CD4-positive, alpha-beta memory T cell (primary cell): ENCODE measurements at regions not wholly inside any gene's neighbourhood (a gene's known extent, or its start where the extent isn't known, plus 50 kb on each side); places are given as distances from the start of the nearest gene placed in this dataset.

Experiments
- CTCF ChIA-PET: fragments of 350-600 bp; sonication (Branson Sonifier 250); formaldehyde crosslinking; loops from one replicate; lab custom pipeline; 2021; ENCODE audit warnings: inconsistent platforms; ENCODE audit not compliant: partially characterized antibody; lab: Charles Lee
- POLR2A ChIA-PET: fragments of 350-600 bp; sonication (Branson Sonifier 250); formaldehyde crosslinking; loops from one replicate; lab custom pipeline; 2021; ENCODE audit not compliant: partially characterized antibody; lab: Charles Lee
- DNase-seq, 5 donors: peaks; one replicate each; pipeline versions ENCODE4 v3.0.0 to v3.0.0-alpha.2; 2020 to 2022; ENCODE audit warnings: mixed read lengths in 1 of 5
- H3K27ac ChIP-seq: one replicate; pipeline ENCODE4 v1.7.0; 2013; ENCODE audit warnings: low read depth, low read length
- H3K27me3 ChIP-seq: 2 replicates; pipeline ENCODE4 v1.7.0; 2013; ENCODE audit warnings: mild to moderate bottlenecking, low read length, moderate library complexity; ENCODE audit not compliant: insufficient read depth
- H3K36me3 ChIP-seq: 2 replicates; pipeline ENCODE4 v1.7.0; 2013; ENCODE audit warnings: mild to moderate bottlenecking, low read length, moderate library complexity; ENCODE audit not compliant: insufficient read depth
- H3K4me1 ChIP-seq: 2 replicates; pipeline ENCODE4 v1.7.0; 2013; ENCODE audit warnings: mild to moderate bottlenecking, low read length, moderate library complexity; ENCODE audit not compliant: insufficient read depth
- H3K4me3 ChIP-seq, 2 donors: one replicate each; pipeline ENCODE4 v1.7.0; 2013; ENCODE audit warnings: low read length in 2 of 2, mild to moderate bottlenecking in 1 of 2
- H3K9me3 ChIP-seq, 2 donors: one replicate each; pipeline ENCODE4 v1.7.0; 2013; ENCODE audit warnings: low read length in 2 of 2, control low read depth in 1 of 2; ENCODE audit not compliant: control insufficient read depth in 1 of 2
- H3K27ac Mint-ChIP-seq, 7 donors: one replicate each; pipeline ENCODE4 v1.8.0; 2020 to 2021; ENCODE audit warnings: mixed read lengths in 7 of 7, mild to moderate bottlenecking in 6 of 7, inconsistent platforms in 3 of 7, moderate library complexity in 3 of 7
- H3K27me3 Mint-ChIP-seq, 2 donors: one replicate each; pipeline ENCODE4 v1.8.0; 2020 to 2021; ENCODE audit warnings: mixed read lengths in 2 of 2
- H3K36me3 Mint-ChIP-seq, 2 donors: one replicate each; pipeline ENCODE4 v1.8.0; 2020 to 2021; ENCODE audit warnings: mixed read lengths in 2 of 2, inconsistent platforms in 1 of 2, mild to moderate bottlenecking in 1 of 2
- H3K4me1 Mint-ChIP-seq, 4 donors: one replicate each; pipeline ENCODE4 v1.8.0; 2020 to 2021; ENCODE audit warnings: mixed read lengths in 4 of 4, mild to moderate bottlenecking in 1 of 4
- H3K4me3 Mint-ChIP-seq, 8 donors: one replicate each; pipeline ENCODE4 v1.8.0; 2020 to 2021; ENCODE audit warnings: mixed read lengths in 8 of 8, mild to moderate bottlenecking in 7 of 8, moderate library complexity in 6 of 8, inconsistent platforms in 3 of 8
- H3K9me3 Mint-ChIP-seq, 8 donors: one replicate each; pipeline ENCODE4 v1.8.0; 2020 to 2021; ENCODE audit warnings: mixed read lengths in 8 of 8, mild to moderate bottlenecking in 5 of 8, inconsistent platforms in 3 of 8, moderate library complexity in 1 of 8
- intact Hi-C: fragments of 100-400 bp; cut with micrococcal nuclease; formaldehyde crosslinking; loops from one replicate; pipeline ENCODE4 v1.15.1; 2023

DNA sequence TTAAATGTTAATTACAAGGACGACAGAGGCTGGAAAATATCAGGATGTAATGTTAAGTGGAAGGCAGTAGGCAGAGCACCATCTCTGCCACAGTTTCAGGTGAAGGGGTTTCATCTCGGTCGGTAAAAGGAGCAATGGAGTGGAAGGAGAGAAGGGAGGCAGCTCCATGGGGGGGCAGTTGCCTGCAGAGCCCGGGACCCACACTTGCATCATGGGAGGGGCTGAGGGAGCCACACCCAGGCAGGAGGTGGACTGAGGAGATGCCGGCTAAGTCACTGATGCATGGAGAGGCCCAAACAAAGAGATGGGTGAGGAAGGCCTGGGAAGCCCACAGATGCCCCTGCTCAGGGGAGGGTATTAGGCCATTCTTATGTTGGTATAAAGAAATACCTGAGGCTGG lies 1470.9 kb downstream of the BRD1 start:
- Mint-ChIP-seq H3K4me1 (no peaks in the 10 kb centered on the region), H3K27me3 (peaks cover 2 to 11% of the 10 kb centered on the region in 2 donors), H3K4me3 (no peak overlapping the region), H3K36me3 (no peaks in the 10 kb centered on the region), H3K27ac (no peak overlapping the region), H3K9me3 (peaks cover 0 to 3% (median 0%) of the 10 kb centered on the region in 8 donors)
- CTCF ChIA-PET, result no interaction called here
- Histone ChIP-seq H3K27ac (no peak overlapping the region), H3K9me3 (no peaks in the 10 kb centered on the region), H3K36me3 (no peaks in the 10 kb centered on the region), H3K4me1 (no peaks in the 10 kb centered on the region), H3K4me3 (no peak overlapping the region), H3K27me3 (no peaks in the 10 kb centered on the region)
- intact Hi-C loops, result no loop called here
- POLR2A ChIA-PET, result no interaction called here
- DNase-seq, result no peak

DNA sequence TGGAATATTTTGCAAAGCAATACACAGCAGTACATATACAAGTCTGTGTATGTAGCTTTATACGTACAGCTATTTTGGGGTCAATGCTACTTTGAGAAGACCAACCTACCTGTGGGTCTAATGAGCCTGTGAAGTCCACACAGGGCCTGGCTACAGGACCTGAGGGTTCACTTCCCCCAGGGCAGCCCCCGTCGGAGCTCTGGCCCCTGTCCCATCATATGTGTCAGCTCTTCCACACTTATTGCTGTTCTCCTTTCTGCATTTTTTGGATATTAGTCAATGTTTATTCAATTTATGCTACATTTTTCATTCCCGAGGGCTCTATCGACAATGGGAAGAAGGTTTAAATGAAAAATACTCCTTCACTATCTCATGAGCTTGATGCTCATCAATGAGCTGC lies 1473.6 kb downstream of the BRD1 start:
- Histone ChIP-seq H3K4me3 (no peak overlapping the region), H3K27ac (no peak overlapping the region), H3K36me3 (no peaks in the 10 kb centered on the region), H3K27me3 (no peaks in the 10 kb centered on the region), H3K4me1 (no peaks in the 10 kb centered on the region), H3K9me3 (no peaks in the 10 kb centered on the region)
- Mint-ChIP-seq H3K9me3 (peaks cover 0 to 3% (median 0%) of the 10 kb centered on the region in 8 donors), H3K4me3 (no peak overlapping the region), H3K36me3 (no peaks in the 10 kb centered on the region), H3K27ac (no peak overlapping the region), H3K4me1 (no peaks in the 10 kb centered on the region), H3K27me3 (peaks cover 2 to 11% of the 10 kb centered on the region in 2 donors)
- POLR2A ChIA-PET, result no interaction called here
- intact Hi-C loops, result no loop called here
- CTCF ChIA-PET, result no interaction called here
- no peak for DNase-seq

DNA sequence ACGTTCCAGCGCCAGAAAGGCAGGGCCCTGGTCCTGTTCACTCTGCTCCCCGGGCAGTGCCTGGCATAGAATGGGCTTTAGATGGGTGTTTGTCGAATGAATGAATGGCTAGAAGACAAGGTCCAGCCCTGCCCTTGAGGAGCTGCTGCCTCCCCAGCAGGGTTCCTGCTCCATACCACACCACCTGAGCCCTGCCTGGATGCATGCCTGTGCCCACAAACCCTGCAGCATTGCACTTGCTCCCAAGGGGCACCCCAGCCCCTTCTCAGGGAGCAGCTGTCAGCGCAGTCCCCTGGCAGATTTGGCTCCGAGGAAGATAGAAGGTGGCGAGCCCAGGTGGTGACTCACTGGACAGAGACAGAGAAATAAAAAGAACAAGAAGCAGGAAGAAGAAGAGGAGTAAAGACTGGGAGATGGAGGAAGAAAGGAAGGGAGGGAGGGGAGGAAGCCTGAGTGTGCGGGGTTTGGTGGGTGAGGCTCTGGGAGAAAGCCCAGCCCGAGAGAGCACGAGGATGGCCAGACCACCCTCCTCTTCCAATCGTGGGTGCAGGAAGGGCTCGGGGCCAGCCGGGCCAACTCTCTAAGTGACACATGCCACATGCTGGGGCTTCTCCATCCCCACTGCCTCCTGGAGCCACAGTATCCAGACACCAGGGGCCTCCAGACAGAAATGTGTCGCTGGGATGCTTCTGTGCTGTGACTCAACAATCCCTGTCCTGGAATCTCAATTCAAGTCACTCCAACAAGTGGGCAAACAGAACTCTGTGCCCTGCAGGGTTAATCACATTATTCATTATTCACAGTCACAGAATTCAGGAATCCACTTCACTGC lies 1474.3 kb downstream of the BRD1 start:
- peaks cover 0 to 3% (median 0%) of the 10 kb centered on the region in 8 donors for H3K9me3 Mint-ChIP-seq
- intact Hi-C loops, result no loop called here
- no peak for DNase-seq
- H3K27ac ChIP-seq, result no peak overlapping the region
- H3K4me3 Mint-ChIP-seq, result no peak overlapping the region
- H3K36me3 Mint-ChIP-seq, result no peaks in the 10 kb centered on the region
- peaks cover 2 to 11% of the 10 kb centered on the region in 2 donors for H3K27me3 Mint-ChIP-seq
- H3K4me1 Mint-ChIP-seq, result no peaks in the 10 kb centered on the region
- H3K27ac Mint-ChIP-seq, result no peak overlapping the region
- CTCF ChIA-PET, result no interaction called here
- H3K36me3 ChIP-seq, result no peaks in the 10 kb centered on the region
- no peaks in the 10 kb centered on the region for H3K27me3 ChIP-seq
- H3K4me1 ChIP-seq, result no peaks in the 10 kb centered on the region
- POLR2A ChIA-PET, result no interaction called here
- no peak overlapping the region for H3K4me3 ChIP-seq
- H3K9me3 ChIP-seq, result no peaks in the 10 kb centered on the region

DNA sequence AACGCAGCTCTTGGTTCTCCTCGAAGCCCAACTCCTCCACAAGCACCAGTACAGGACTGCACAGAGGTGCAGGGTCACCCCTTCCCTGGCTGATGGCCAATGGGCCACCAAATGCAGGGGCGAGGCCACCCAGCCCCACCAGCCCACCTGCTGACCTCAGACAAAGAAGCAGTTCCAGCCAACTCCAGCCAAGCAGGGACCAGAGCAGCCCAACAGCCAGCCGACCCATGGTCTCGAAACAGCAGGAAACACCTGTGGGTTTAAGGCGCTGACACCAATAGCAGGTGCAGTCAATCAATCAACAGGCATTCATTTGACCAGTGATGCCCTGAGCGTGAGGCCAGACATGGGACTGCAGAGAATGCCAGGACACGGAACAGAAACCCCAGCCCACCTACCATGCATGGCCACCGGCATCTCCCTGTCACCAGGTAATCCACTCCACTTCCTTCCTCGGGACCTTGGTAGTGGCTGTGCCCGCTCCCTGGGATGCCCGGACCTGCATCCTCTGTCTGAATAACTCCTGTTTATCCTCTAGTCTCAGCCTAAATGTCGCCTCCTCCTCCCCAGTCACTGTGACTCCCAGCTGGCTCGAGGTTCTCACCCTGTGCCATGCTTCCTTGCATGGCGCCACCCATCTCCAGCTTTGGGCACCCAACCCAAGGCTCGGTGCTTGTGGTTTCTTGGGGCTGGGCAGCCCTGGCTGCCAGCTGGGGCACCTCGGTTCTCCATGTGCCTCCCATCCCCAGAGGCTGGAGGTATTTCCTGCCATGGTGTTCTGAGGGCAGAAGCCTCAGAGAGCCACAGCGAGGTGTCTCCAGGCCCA lies 1475.4 kb downstream of the BRD1 start:
- DNase-seq, result no peak
- Histone ChIP-seq H3K27me3 (no peaks in the 10 kb centered on the region), H3K27ac (no peak overlapping the region), H3K36me3 (no peaks in the 10 kb centered on the region), H3K4me3 (no peak overlapping the region), H3K4me1 (no peaks in the 10 kb centered on the region), H3K9me3 (no peaks in the 10 kb centered on the region)
- Mint-ChIP-seq H3K9me3 (peaks cover 0 to 3% (median 0%) of the 10 kb centered on the region in 8 donors), H3K27me3 (peaks cover 2 to 11% of the 10 kb centered on the region in 2 donors), H3K27ac (no peak overlapping the region), H3K36me3 (no peaks in the 10 kb centered on the region), H3K4me3 (no peak overlapping the region), H3K4me1 (no peaks in the 10 kb centered on the region)
- CTCF ChIA-PET, result no interaction called here
- POLR2A ChIA-PET, result no interaction called here
- intact Hi-C loops, result no loop called here

DNA sequence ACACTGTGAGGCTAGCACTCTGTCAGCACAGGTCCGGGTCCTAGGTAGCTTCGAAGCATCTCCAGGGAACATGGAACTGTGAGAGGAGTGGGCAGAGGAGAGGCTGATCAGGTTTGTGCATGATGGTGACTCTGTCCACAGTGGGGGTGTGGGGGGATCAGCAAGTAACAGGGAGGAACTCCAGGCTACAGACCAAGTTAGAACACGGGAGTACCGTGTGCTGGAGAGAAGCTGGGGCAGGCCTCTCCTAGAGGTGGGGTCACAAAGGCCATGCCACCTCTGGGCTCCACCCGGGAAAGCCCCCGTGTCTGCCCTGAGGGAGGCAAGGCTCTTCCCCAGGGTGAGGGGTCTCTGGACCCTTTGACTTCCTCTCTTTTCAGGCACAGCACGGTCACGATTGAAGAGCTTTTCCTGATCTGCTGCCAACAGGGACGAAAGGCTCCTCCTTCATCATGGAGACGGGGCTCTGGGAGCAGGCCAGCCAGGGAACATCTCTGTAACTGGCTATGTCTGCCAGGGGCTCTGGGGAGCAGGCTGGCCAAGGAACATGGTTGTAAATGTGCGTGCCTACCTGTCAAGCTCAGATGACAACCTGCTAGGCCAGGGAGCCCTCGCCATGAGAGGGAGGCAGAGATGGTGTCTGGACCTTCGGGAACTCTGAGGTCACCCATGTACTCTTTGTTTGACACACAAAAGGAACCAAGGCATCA lies 1476.1 kb downstream of the BRD1 start:
- DNase-seq, result no peak
- Histone ChIP-seq H3K4me3 (no peak overlapping the region), H3K9me3 (no peaks in the 10 kb centered on the region), H3K36me3 (no peaks in the 10 kb centered on the region), H3K4me1 (no peaks in the 10 kb centered on the region), H3K27me3 (no peaks in the 10 kb centered on the region), H3K27ac (no peak overlapping the region)
- H3K27ac Mint-ChIP-seq, result no peak overlapping the region
- peaks cover 2 to 7% of the 10 kb centered on the region in 2 donors for H3K27me3 Mint-ChIP-seq
- H3K36me3 Mint-ChIP-seq, result no peaks in the 10 kb centered on the region
- no peaks in the 10 kb centered on the region for H3K4me1 Mint-ChIP-seq
- no peak overlapping the region for H3K4me3 Mint-ChIP-seq
- ChIA-PET POLR2A (no interaction called here), CTCF (no interaction called here)
- H3K9me3 Mint-ChIP-seq, result peaks cover 0 to 2% (median 0%) of the 10 kb centered on the region in 8 donors
- intact Hi-C loops, result no loop called here

DNA sequence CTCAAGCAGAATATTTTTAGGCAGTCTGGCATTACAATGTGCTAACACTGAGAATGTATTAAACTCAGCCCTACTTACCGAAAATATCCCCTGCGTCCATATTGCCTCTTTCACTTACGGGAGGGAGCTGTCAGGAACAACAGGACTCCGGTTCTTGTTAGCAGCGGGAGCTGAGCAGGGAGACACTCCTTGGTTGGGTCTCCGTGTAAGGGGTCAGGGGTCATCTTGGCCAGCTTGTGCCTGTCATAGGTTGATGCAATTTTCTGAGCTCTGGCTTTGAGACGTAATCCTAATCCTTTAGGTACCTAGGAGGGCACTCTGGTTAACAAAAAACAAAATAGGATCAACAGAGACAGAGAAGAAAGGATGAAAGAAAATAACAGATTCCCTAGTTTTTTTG lies 1477.2 kb downstream of the BRD1 start:
- H3K4me1 Mint-ChIP-seq, result no peaks in the 10 kb centered on the region
- H3K4me1 ChIP-seq, result no peaks in the 10 kb centered on the region
- H3K9me3 ChIP-seq, result no peaks in the 10 kb centered on the region
- H3K36me3 ChIP-seq, result no peaks in the 10 kb centered on the region
- POLR2A ChIA-PET, result no interaction called here
- H3K27me3 Mint-ChIP-seq, result peaks cover 0 to 2% of the 10 kb centered on the region in 2 donors
- no peak overlapping the region for H3K4me3 Mint-ChIP-seq
- no peak overlapping the region for H3K4me3 ChIP-seq
- H3K36me3 Mint-ChIP-seq, result no peaks in the 10 kb centered on the region
- H3K9me3 Mint-ChIP-seq, result no peaks in the 10 kb centered on the region
- intact Hi-C loops, result no loop called here
- H3K27ac ChIP-seq, result no peak overlapping the region
- DNase-seq, result no peak
- CTCF ChIA-PET, result no interaction called here
- H3K27me3 ChIP-seq, result no peaks in the 10 kb centered on the region
- H3K27ac Mint-ChIP-seq, result no peak overlapping the region

DNA sequence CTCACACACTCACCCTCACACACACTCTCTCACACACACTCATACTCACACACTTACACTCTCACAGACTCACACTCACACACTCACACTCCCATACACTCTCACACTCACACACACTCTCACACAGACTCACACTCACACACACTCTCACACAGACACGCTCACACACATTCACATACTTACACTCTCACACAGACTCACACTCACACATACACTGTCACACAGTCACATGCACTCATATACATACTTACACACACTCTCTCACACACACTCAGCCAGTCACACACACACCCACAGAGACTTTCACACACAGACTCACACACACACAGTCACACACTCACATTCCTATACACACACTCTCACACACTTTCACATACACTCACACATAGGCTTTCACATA lies 1478.8 kb downstream of the BRD1 start:
- H3K27me3 Mint-ChIP-seq, result peaks cover 0 to 2% of the 10 kb centered on the region in 2 donors
- intact Hi-C loops, result no loop called here
- no peak overlapping the region for H3K27ac ChIP-seq
- H3K4me1 Mint-ChIP-seq, result no peaks in the 10 kb centered on the region
- no peaks in the 10 kb centered on the region for H3K36me3 Mint-ChIP-seq
- DNase-seq, result no peak
- H3K9me3 ChIP-seq, result no peaks in the 10 kb centered on the region
- no peak overlapping the region for H3K4me3 Mint-ChIP-seq
- H3K27me3 ChIP-seq, result no peaks in the 10 kb centered on the region
- H3K9me3 Mint-ChIP-seq, result no peaks in the 10 kb centered on the region
- H3K4me3 ChIP-seq, result no peak overlapping the region
- no peaks in the 10 kb centered on the region for H3K4me1 ChIP-seq
- H3K36me3 ChIP-seq, result no peaks in the 10 kb centered on the region
- ChIA-PET CTCF (no interaction called here), POLR2A (no interaction called here)
- H3K27ac Mint-ChIP-seq, result no peak overlapping the region
